AML-193 (cell line): ENCODE measurements at regions not wholly inside any gene's neighbourhood (a gene's known extent, or its start where the extent isn't known, plus 50 kb on each side); places are given as distances from the start of the nearest gene placed in this dataset.
"Not testable (repeated sequence)": the region's sequence is repeated elsewhere in the genome, so short reads cannot be mapped to it uniquely, and the experiment has no call there.

Experiments
- DNase-seq, 2 experiments: peaks; one replicate each; lab custom pipeline; 2025; lab: John Stamatoyannopoulos, UW

DNA sequence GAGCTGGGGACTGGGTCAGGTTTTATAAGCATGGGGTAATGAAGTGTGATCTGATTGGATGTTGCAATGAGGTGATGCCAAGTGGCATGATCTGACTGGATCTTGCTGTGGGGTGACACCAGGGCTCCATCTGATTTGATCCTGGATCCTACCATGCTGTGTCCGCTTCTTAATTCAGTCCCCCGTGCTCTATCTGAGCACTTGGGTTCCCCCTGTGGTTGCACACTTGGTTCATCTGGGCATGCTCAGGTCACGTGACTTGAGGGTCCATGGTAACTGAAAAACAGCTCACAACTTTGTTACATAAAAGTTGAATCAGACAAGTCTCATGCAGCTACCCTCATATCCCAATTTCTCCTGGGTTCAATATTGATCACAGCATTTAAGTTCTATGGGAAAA lies 448.6 kb upstream of the NRP1 start:
- DNase-seq, result no peak

DNA sequence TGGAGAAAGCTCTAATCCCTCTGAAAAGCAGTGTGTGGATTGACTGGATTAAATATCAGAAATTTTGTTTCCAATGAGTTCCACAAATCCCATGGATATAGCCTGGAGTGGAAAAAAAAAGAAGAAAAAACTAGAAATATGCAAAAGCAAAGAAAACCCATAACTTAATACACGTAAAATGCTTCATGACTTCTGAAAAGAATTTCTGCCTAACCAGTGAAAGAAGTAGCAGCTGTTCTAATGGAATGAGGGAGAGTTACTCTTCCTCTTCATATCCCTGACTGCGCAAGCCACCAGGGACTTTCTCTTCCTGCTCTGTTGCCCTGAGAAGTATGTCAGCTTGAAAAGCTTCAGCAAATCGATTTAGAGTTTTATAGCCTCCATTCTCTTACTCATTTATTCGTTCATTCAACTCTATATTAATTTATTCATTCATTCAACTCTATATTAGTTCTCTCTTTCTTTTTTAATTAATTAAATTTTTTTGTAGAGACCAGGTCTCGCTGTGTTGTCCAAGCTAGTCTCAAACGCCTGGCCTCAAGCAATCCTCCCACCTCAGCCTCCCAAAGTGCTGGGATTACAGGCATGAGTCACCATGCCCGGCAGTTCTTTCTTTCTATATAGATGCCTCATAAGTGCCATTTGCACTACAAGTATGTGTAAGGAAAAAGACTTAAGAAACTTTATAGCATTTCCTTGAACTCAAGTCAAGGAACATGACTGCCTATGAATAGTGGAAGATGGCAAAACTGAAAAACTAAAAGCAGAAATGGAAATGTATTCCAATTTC lies 447.3 kb upstream of the NRP1 start:
- DNase-seq, result no peak

DNA sequence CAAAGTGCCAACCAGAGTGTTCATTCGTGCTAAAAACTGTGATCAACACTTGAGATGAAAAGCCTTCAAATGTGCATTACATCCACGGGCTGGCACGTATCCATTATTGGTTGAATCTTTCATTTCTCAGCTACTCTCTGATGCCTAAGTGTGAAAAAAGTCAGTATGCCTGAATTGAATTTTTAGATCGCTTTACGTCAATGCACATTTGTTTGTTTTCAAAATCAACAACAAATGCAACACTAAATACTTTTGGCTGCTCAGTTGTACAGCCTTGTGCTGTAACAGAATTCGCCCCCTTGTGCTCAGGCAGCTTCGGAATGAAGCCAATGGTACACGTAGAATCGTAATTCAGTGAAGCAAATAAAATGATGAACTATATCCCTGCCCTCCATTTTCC lies 446.5 kb upstream of the NRP1 start:
- DNase-seq, result no peak

DNA sequence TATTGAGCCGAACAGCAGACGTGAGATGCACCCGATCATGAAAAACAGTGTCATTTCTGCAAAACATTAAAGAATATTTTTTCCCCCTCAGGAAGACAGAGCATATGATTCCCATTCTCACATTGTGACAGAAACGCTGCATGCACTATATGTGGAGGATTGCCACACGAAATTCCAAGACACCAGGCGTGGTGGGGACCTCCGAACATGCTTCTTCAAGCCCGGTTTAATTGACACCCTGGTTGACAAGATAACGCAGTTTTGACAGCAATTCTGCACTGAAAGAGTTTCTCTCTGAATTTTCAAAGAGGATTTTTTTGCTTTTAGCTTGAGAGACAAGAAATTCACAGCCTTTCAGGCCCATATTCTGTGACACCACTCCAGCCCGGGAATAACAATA lies 442.8 kb upstream of the NRP1 start:
- no peak for DNase-seq

DNA sequence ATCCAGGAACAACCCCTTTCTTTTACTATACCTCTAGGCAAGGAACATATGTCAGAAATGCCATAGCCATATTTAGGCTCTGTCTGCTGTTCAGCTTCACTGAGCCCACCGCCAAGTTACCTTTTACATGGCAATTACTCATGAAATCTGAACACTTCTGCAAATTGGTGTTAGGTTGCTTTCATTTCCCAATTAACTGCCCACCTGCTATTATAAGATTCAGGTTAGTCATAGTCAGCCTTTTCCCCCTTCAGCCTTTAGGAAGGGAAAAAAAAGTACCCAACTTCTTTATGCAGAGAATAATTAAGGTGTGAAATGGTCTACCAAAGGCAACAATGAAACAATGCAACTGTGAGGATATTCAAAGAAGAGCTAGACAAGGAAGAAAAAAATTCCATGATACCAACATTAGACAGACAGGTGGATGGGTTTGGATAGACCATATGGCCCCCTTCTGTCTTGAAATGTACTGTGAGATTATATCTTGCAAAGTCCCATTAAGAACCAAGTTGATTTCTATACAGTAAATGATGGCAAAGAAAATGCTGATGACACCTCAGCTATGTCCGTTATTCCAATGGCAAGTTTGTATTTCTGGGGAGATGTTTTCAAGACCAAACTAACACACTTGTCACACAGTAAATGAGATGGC lies 442.1 kb upstream of the NRP1 start:
- DNase-seq, result no peak

DNA sequence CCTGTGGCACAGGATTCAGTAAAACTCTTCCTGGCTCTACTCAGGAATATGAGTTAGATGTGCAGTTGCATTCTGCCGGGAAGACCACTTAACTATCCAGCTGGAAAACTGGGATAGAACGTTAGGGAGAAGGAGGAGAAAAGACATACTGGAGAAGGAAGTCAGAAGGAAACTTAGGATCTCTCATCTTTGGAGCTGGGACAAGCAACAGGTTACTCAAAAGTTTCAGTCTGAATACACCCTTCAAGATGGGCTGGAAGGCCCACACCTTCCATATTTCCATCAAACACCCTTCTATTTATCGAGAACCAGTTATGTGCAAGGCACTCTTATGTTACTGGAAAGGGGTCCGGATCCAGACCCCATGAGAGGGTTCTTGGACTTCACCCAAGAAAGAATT lies 440.4 kb upstream of the NRP1 start:
- no peak for DNase-seq

DNA sequence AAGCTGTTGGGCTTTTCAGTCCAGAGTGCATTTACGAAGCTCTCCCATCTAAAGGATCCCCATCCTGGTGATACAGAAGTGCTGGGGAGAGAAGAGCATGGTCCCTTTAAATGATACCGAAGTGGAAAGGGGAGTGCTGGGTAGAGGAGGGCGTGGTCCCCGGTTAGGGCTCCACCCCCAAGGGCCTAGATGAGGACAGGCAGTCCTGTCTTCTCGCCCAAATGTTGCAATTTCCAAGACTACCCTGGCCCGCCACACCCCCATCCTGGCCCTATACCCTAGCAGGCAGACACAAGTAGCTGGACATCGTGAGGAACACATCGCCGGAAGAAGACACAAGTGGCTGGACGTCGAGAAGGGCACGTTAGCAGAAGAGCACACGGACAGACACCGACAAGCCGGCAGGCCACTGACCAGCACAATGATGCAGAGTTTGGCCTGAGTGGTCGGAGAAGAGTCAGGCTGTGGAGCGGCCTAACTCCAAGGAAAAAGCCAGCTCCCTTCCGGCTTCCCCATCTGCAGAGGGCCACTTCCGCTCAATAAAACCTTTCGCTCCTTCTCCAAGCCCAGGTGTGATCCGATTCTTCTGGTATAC lies 439.5 kb upstream of the NRP1 start:
- DNase-seq, result no peak

DNA sequence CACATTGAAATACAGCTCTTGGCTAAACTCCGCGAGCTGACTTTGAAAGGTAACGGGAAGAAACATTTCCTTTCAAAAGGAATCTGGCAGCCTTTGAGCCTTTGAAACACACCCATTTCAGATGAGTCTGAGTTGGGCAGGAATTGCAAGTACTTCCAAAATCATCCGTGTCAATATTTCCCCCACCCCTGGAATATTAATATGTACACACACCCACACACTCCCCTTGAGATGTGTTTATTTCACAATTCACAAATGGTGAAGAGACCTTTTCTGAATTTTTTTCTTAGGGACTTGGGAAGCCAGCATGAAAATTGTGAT lies 438.7 kb upstream of the NRP1 start:
- DNase-seq, result no peak

DNA sequence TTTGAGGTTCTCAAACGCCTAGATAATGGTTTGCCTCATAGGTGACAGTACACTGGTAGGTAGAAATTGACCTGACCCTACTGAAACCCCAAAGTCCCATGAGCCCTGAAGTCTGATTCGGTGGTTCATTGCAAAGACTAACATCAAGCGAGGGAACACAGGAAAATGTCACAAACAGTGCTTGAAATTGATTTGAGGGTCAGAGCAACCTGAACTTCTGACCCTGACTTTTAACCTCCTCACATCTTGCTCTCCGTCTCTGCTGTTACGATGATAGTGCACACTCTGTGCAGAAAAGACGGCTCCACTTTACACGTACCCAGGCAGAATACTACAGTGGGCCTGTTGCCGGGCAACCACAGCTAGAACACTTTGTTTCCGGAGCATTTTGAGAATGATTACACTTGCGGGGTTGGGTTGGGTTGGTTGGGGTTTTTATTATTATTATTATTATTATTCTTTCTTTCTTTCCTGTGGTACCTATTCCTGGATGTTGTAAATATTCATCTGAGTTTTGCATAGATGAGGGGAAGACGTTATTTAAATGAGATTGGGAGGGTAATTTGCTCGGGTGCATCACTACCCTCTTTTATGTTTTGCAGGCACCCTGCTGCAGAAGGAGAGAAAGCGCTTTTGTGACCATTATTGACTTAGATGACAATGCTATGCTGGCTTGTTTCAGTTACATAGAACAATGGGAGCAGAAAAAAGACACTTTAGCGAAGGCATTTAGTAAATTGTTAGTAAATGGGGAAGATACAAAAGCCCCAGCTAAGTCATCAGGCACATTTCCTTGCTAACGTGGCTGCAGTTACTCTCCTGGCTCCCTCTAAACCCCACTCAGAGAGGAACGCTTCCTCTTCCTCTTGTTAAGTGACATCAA lies 438.1 kb upstream of the NRP1 start:
- no peak for DNase-seq

DNA sequence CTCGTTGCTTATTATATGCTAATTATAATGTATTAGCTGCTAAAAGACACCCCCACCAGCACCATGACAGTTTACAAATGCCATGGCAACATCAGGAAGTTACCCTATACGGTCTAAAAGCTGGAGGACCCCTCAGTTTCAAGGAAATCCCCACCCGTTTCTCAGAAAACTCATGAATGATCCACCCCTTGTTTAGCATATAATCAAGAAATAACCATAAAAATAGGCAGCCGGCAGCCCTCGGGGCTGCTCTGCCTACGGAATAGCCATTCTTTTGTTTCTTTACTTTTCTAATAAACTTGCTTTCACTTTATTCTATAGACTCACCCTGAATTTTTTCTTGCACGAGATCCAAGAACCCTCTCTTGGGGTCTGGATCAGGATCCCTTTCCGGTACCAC lies 437.4 kb upstream of the NRP1 start:
- DNase-seq, result not testable (repeated sequence)

DNA sequence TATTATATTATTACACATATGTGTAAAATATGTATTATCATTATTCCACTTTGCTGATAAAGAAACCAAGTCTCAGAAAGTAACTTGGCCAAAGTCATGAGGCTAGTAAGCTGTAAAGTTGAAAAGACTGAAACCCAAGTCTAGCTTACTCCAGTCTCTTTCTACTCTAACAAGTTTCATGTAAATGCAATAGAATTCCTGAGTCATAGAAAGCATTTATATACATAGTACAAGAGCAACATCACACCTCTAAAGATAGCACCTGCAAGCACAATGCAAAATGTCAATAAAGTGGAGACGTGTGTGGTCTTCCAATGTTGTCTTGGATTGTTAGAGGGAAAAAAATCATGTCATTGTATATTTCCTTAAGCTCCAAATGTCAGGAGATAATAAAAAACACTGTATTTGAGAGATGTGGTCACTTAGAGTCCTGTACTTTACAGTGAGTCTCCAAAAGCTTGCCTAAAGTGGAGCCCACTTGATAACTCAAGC lies 430.3 kb upstream of the NRP1 start:
- DNase-seq, result no peak

DNA sequence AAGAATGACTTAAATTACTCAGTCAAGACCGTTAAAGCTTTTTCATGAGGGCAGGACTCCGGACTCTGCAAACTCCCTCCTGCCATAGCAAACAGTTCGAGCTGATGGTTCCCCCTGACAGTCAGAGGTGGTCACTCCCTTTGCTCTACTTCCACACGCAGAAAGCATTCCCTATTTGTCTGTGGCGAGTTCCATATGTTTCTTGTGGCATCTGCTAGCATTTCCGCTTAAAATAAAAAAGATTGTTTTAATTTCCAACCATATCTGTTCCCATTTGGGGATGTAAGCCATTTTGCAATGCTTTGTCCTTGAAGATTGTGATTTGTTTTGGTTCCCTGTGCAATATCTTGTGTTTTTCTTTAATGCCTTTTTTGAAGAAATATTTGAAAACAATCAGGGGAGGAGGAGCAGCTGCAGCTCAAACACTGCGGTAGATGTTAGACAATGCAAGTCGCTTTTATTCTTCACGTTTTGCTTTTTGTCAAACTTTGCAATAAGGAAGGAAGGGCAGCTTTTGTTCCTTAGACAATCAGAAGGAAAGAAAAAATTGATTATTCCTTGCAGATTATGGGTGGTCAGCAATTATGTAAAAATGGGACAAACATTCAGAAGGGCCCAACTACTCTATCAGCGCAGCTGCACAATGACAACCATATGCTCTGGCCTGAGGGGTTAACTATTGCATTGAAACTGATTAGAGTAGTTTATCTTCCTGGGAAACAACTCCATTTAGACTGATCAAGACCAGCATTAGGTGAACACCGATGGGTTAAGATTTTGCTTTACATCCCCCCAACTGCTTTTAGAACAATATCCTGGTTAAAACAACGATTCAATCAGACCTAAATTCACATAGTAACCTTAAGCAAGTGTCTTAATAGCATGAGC lies 425.8 kb upstream of the NRP1 start:
- no peak for DNase-seq

DNA sequence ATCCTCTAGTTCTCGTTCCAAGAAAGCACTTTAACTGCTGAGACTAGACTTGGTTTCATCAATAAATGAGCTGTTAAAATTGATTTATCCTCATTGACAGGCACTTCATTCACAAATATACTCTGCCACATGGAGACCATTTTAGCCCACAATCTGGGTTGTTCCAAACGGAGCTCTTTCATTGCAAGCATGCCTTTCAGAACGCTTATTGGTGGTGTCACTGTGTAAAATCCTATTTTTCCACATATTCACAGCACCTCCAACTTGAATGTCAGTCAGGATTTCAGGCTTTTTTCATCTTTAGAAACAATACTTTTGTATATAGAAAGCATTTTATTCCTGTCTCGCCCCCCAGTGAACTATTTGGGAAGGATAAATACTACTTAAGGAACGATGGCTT lies 424.7 kb upstream of the NRP1 start:
- no peak for DNase-seq

DNA sequence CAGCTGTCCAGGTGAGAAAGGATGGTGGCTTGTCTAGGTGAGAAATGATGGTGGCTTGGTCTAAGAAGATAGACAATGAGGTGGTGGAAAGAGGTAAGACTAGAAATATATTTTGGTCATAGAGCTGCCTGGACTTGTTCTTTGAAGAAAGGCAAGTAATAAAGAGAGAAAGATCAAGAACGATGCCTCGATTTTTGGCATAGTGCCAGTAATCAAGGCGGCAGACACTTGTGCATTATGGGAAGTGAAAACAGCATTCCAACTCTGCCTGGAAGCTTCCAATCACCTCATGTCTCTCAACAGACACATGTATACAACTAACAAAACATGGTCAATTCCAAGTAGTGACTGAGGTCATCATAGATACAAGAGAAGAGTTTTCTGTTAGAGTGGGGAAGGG lies 423.8 kb upstream of the NRP1 start:
- DNase-seq, result no peak

DNA sequence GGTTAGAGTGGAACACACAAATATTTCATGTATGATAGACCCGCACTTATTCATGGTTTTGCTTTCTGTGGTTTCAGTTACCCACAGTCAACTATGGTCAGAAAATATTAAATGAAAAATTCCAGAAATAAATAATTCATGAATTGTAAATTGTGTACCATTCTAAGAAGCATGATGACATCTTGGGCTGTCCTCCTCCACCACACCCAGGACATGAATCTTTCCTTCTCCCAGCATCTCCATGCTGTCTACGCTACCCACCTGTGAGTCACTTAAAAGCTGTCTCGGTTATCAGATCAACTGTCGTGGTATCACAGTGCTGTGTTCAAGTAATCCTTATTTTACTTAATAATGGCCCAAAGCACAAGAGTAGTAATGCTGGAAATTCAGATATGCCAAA lies 419.6 kb upstream of the NRP1 start:
- no peak for DNase-seq

DNA sequence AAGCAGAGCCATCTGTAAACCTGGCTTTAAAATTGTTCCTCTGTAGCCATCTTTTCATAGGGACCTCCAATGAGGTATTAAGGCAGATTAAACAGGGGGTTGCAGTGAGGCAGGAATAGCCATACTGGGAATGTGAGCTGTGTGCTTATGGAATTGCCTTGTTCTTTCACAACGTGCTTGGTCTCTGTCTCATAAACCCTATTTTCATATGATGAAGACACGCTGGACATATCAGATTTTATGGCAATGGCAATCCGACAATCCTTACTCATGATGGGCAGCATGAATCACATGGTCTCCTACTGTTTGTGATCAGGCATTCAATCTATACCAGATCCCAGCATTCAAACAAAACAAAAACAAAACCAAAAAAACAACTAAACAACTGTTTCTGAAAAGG lies 418.9 kb upstream of the NRP1 start:
- no peak for DNase-seq

DNA sequence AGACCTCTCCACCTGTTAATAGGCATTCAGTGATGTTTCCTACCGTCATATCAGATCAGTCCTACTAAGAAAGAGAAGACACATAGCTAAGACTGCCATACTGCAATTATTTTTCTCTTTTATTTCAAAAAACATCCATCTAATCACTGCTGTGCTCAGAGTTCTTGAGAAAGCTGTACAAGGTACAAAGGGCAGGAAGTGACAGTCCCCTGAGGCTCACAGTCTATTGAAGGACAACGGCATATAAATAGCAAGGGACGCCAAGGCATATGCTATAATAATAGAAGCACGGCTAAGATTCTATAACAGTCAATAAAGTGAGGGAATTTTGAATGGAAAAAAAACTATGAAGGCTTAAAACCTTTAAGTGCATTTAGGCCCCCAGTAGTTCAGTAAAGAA lies 415.3 kb upstream of the NRP1 start:
- no peak for DNase-seq

DNA sequence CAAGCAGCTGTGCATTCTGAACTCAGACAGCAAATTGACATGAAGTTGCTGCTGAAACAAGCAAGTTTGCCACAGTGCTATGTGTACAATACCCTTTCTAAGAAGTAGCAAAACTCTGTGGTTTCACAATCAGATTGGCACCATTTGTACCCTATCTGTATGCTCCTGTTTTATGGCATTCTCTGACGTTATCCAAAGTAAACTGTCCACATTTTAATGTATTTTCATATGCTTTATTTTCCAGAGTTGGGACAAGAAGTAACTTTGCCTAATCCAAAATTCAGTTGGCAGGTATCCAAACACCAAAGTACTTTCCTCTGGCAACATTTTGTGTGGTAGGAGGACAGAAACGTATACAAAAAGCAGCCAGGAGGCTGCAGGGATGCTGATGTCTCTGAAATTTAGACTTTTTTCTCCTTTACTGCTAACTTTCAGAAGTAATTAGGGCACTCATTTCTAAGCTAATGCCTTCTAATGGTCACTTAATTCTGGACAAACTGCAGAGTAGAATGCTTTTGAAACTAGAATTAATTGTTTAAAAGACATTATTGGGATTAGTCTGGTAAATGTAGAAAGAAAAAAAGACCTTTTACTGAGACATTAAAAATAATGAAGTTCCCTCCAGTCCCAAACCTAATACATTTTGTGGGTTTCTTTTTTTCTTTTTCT lies 414.7 kb upstream of the NRP1 start:
- DNase-seq, result no peak

DNA sequence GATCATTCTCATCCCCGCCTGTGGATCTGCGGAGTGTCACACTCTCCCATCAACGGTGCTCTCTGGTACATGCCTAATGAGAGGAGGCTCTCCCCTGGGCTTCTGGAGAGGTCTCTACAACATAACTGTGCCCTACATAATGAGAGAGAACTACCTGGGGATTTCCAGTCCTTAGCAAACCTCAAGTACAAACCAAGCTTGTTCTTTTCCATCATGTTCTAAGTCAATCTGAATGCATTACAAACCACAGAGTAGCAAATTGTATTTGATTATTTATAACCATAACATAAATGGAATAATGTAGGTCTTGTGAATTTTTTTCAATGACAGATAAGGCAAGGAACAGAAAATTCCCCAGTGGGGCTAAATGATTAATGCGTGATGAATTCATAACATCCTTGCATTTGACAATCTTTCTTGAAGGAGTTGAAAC lies 412.4 kb upstream of the NRP1 start:
- DNase-seq, result no peak

DNA sequence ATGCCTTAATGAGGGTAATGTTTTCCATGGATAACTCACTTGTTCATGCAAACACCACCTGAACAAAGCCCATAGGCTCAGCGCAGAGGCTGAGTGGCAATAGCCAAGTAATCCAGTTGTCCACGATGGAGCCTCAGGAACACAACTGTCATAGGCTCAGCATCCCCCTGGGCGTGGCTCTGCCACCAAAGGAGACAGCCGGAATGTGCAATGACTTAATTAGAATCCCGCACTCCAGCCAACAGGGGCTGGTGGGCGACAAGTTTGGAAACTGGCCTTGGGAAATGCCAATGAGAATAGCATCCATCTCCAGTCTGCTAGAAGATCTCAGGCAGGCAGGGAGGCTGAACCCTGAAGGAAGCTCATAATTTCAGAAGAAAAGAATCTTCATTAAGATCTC lies 411.7 kb upstream of the NRP1 start:
- no peak for DNase-seq

DNA sequence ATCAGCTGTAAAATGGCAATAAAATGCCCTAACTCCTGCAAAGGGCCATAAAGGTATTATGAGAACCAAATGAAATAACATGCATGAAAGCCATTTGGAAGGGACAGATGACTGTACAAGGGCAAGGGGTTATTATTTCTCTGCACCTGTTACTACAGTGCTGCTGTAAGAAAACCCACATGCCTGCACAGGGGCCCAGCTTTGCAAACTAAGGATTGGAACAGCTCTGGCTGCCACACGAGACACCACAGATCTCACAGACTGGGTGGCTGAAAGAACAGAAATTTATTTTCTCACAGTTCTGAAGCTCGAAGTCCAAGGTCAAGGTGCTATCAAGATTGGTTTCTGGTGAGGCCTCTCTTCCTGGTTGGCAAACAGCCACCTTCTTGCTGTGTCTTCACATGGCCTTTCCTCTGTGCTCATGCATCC lies 409.0 kb upstream of the NRP1 start:
- DNase-seq, result no peak
